Activated T-helper 2 cell treated with anti-CD3 and anti-CD28 coated beads, Interferon-gamma antibody, Interleukin-2, Interleukin-4, amounts not matched to agents 10 μg/mL and 5 μg/mL and 100 μg/mL, durations not matched to agents 14 hours and 24 hours and 36 hours (primary cell): ENCODE measurements at regions not wholly inside any gene's neighbourhood (a gene's known extent, or its start where the extent isn't known, plus 50 kb on each side); places are given as distances from the start of the nearest gene placed in this dataset.
"Not testable (repeated sequence)": the region's sequence is repeated elsewhere in the genome, so short reads cannot be mapped to it uniquely, and the experiment has no call there.

Experiments used
- DNase-seq: peaks from one replicate; pipeline ENCODE4 v3.0.0; 2021; ENCODE audit warnings: low spot score
- H3K27ac Mint-ChIP-seq: one replicate; pipeline ENCODE4 v1.8.0; 2021; ENCODE audit warnings: mixed read lengths
- H3K27me3 Mint-ChIP-seq: one replicate; pipeline ENCODE4 v1.8.0; 2021; ENCODE audit warnings: low read depth, mixed read lengths
- H3K36me3 Mint-ChIP-seq: one replicate; pipeline ENCODE4 v1.8.0; 2021; ENCODE audit warnings: low read depth, mixed read lengths
- H3K4me1 Mint-ChIP-seq: one replicate; pipeline ENCODE4 v1.8.0; 2021; ENCODE audit warnings: low read depth, mixed read lengths
- H3K4me3 Mint-ChIP-seq: one replicate; pipeline ENCODE4 v1.8.0; 2021; ENCODE audit warnings: low read depth, mild to moderate bottlenecking, moderate library complexity, mixed read lengths
- H3K9me3 Mint-ChIP-seq: one replicate; pipeline ENCODE4 v1.8.0; 2021; ENCODE audit warnings: mixed read lengths
- intact Hi-C: fragments of 100-400 bp; cut with micrococcal nuclease; formaldehyde crosslinking; loops from one replicate; pipeline ENCODE4 v1.15.1; 2023

- Mint-ChIP-seq H3K36me3 (no peaks in the 10 kb centered on the region), H3K4me3 (no peak overlapping the region), H3K4me1 (no peaks in the 10 kb centered on the region), H3K9me3 (peaks cover 27% of the 10 kb centered on the region), H3K27ac (no peak overlapping the region), H3K27me3 (no peaks in the 10 kb centered on the region)
- DNase-seq = no peak
- intact Hi-C loops = no loop called here
These were observed 345.9 kb upstream of the SPHKAP start for GRCh38 chr2:228527197-228527881.

- intact Hi-C loops = no loop called here
- no peaks in the 10 kb centered on the region for H3K36me3 Mint-ChIP-seq
- H3K27me3 Mint-ChIP-seq = no peaks in the 10 kb centered on the region
- no peak for DNase-seq
- H3K4me3 Mint-ChIP-seq = no peak overlapping the region
- no peaks in the 10 kb centered on the region for H3K4me1 Mint-ChIP-seq
- H3K9me3 Mint-ChIP-seq = peaks cover 32% of the 10 kb centered on the region
- H3K27ac Mint-ChIP-seq = no peak overlapping the region
These were observed 345.2 kb upstream of the SPHKAP start for GRCh38 chr2:228526687-228527086.

DNA sequence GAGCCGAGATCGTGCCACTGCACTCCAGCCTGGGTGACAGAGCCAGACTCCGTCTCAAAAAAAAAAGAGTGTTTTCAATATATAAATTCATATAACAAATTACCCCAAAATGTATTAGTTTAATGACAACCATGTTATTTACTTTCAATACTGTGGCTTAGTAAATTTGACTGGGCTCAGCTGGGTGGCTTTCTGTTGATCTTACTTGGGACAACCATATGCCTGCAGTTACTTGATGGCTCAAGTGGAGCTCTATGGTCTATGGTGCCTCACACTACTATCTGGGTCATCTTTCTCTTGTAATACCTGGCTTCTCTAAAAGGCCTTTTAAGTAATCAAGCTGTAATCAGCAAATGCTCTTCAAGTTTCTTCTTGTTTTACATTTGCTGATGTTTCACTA, 341.5 kb upstream of the SPHKAP start:
- no peaks in the 10 kb centered on the region for H3K27me3 Mint-ChIP-seq
- H3K27ac Mint-ChIP-seq = no peak overlapping the region
- no peak overlapping the region for H3K4me3 Mint-ChIP-seq
- no peak for DNase-seq
- peaks cover 28% of the 10 kb centered on the region for H3K9me3 Mint-ChIP-seq
- H3K4me1 Mint-ChIP-seq = no peaks in the 10 kb centered on the region
- intact Hi-C loops = no loop called here
- no peaks in the 10 kb centered on the region for H3K36me3 Mint-ChIP-seq

DNA sequence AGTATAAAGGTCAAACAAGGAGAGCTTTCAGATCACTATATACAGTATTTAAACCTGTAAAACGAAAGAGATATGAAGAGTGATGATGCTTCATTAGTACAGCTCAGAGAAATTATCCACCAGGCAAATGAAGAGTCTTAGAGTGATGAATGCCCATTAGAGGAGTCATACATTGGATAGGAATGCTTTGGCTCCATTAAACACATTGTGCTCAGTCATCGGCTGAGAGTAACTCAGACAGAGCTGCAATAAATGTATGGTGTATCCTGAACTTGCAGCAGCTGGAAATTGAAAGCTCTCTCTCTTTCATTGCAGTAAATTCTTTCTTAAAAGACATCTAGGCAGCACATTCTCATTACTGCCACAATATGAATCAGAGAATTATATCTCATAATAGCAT, 340.8 kb upstream of the SPHKAP start:
- no peaks in the 10 kb centered on the region for H3K4me1 Mint-ChIP-seq
- no peak overlapping the region for H3K4me3 Mint-ChIP-seq
- no peaks in the 10 kb centered on the region for H3K27me3 Mint-ChIP-seq
- no peak overlapping the region for H3K27ac Mint-ChIP-seq
- no peaks in the 10 kb centered on the region for H3K36me3 Mint-ChIP-seq
- intact Hi-C loops = no loop called here
- no peak for DNase-seq
- H3K9me3 Mint-ChIP-seq = peaks cover 31% of the 10 kb centered on the region

GRCh38 chr2:228519561-228519960, 338.1 kb upstream of the SPHKAP start:
- DNase-seq = no peak
- peaks cover 25% of the 10 kb centered on the region for H3K9me3 Mint-ChIP-seq
- H3K27ac Mint-ChIP-seq = no peak overlapping the region
- H3K27me3 Mint-ChIP-seq = no peaks in the 10 kb centered on the region
- intact Hi-C loops = no loop called here
- H3K36me3 Mint-ChIP-seq = no peaks in the 10 kb centered on the region
- no peak overlapping the region for H3K4me3 Mint-ChIP-seq
- H3K4me1 Mint-ChIP-seq = no peaks in the 10 kb centered on the region

DNA sequence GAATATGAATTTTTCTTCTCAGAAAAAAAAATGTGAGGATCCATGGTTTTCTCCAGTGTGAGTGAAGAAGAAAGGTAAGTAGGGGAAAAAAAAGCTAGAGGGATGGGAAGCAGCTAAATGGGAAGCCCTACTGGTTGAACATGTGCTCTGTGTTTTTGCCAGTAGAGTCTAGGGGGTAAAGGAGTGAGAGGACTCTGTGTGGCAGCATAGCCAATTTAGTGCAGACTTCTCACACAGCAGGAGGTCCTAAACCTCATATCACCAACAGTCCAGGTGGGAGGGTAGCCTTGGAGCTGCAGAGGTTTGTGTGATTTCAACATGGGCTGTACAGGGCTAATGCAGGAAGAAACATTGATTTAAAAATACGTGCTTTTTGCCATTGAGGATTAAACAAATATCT, 334.5 kb upstream of the SPHKAP start:
- Mint-ChIP-seq H3K4me1 (no peaks in the 10 kb centered on the region), H3K4me3 (no peak overlapping the region), H3K9me3 (peaks cover 15% of the 10 kb centered on the region), H3K27ac (no peak overlapping the region), H3K27me3 (no peaks in the 10 kb centered on the region), H3K36me3 (no peaks in the 10 kb centered on the region)
- intact Hi-C loops = no loop called here
- no peak for DNase-seq

DNA sequence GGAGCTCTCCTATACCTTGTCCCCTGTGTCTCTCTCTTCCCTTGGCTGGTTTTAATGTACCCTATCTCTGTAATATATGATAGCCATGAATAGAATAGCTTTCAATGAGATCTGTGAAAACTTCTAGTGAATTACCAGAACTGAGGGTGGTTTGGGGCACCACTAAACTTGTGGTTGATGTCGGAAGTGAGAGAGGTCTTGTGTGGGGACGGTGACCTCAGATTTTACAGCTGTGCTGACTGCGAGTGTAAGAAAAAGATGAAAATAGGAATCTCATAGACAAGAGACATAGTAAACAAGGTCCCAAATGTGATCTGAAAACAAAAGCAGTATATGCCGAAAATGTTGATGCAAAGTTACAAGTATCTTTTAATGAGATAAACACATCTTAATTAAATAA, 332.0 kb upstream of the SPHKAP start:
- H3K4me1 Mint-ChIP-seq, H3K27ac Mint-ChIP-seq, DNase-seq, intact Hi-C loops, H3K27me3 Mint-ChIP-seq, H3K36me3 Mint-ChIP-seq, H3K4me3 Mint-ChIP-seq: not testable (repeated sequence)
- peaks cover 12% of the 10 kb centered on the region for H3K9me3 Mint-ChIP-seq

DNA sequence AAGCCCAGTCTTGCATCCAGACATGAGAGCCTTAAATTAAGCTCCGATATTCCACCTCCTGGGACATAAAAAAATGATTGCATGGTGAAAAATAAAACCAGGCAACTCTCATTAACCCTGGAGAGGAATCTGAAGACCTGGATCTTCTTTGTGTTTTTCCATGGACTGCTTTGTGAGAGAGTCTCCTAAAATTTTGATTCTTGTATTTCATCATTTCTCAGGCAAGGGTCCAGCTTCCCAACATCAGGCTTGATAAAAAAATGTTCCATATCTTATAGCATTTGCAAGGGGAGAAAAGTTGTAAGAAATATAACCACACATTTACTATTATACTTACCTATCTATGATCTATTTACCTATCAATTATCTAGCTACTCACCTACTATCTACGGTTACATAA, 327.5 kb upstream of the SPHKAP start:
- no peak for DNase-seq
- H3K4me3 Mint-ChIP-seq = no peak overlapping the region
- intact Hi-C loops = no loop called here
- no peaks in the 10 kb centered on the region for H3K4me1 Mint-ChIP-seq
- no peaks in the 10 kb centered on the region for H3K27me3 Mint-ChIP-seq
- H3K36me3 Mint-ChIP-seq = no peaks in the 10 kb centered on the region
- H3K27ac Mint-ChIP-seq = no peak overlapping the region
- H3K9me3 Mint-ChIP-seq = peaks cover 14% of the 10 kb centered on the region

GRCh38 chr2:228507870-228508269, 326.4 kb upstream of the SPHKAP start:
- H3K9me3 Mint-ChIP-seq = peaks cover 14% of the 10 kb centered on the region
- H3K27ac Mint-ChIP-seq = no peak overlapping the region
- no peak overlapping the region for H3K4me3 Mint-ChIP-seq
- intact Hi-C loops = no loop called here
- DNase-seq = no peak
- no peaks in the 10 kb centered on the region for H3K4me1 Mint-ChIP-seq
- H3K36me3 Mint-ChIP-seq = no peaks in the 10 kb centered on the region
- H3K27me3 Mint-ChIP-seq = no peaks in the 10 kb centered on the region

- Mint-ChIP-seq H3K9me3 (peaks cover 14% of the 10 kb centered on the region), H3K4me3 (no peak overlapping the region), H3K36me3 (no peaks in the 10 kb centered on the region), H3K4me1 (no peaks in the 10 kb centered on the region), H3K27ac (no peak overlapping the region), H3K27me3 (no peaks in the 10 kb centered on the region)
- intact Hi-C loops = no loop called here
- no peak for DNase-seq
These were observed 325.8 kb upstream of the SPHKAP start for GRCh38 chr2:228507231-228507824.

DNA sequence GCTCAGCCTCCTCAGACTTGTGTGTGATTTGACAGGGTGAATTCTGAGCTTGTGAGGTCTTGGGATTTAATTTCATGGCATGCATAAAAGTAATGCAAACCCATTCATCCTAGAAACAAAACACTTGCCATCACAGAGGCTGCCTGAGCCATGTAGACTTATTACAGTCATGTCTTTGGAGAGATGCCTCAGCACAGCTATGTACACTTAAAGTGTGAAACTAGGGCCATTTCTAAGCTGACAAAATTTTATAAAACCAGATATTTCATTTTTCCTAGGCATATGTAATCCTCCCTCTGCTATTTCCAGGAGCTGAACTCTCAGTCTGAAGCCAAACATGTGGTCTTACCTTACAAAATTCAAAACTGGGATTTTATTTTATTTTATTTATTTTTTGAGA, 322.2 kb upstream of the SPHKAP start:
- intact Hi-C loops = no loop called here
- Mint-ChIP-seq H3K27ac (no peak overlapping the region), H3K9me3 (peaks cover 21% of the 10 kb centered on the region), H3K4me3 (no peak overlapping the region), H3K4me1 (no peaks in the 10 kb centered on the region), H3K27me3 (no peaks in the 10 kb centered on the region), H3K36me3 (no peaks in the 10 kb centered on the region)
- no peak for DNase-seq

DNA sequence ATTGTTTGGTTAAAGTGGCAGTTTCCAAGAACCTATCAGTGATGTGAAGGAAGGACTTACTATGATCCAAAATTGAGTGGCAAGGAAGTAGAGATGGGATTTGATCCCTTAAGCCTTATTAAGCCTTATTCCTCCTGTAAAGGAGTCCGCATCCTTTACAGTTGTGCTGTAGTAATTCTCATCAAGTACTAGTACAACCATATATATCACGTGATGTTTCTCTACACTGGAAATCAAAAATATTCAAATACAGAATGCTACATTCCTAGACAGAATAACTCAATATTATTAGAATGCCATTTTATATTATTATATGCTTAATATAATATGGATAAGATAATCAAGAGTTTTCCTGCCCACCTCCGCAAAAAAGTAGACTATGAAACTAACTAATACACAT, 312.4 kb upstream of the SPHKAP start:
- peaks cover 32% of the 10 kb centered on the region for H3K9me3 Mint-ChIP-seq
- no peak for DNase-seq
- H3K36me3 Mint-ChIP-seq = no peaks in the 10 kb centered on the region
- H3K27ac Mint-ChIP-seq = no peak overlapping the region
- H3K4me3 Mint-ChIP-seq = no peak overlapping the region
- no peaks in the 10 kb centered on the region for H3K27me3 Mint-ChIP-seq
- H3K4me1 Mint-ChIP-seq = no peaks in the 10 kb centered on the region
- intact Hi-C loops = no loop called here

- Mint-ChIP-seq H3K4me1 (no peaks in the 10 kb centered on the region), H3K36me3 (no peaks in the 10 kb centered on the region), H3K4me3 (no peak overlapping the region), H3K27me3 (no peaks in the 10 kb centered on the region), H3K9me3 (peaks cover 12% of the 10 kb centered on the region), H3K27ac (no peak overlapping the region)
- no peak for DNase-seq
- intact Hi-C loops = no loop called here
These were observed 297.5 kb upstream of the SPHKAP start for GRCh38 chr2:228479014-228479413.

DNA sequence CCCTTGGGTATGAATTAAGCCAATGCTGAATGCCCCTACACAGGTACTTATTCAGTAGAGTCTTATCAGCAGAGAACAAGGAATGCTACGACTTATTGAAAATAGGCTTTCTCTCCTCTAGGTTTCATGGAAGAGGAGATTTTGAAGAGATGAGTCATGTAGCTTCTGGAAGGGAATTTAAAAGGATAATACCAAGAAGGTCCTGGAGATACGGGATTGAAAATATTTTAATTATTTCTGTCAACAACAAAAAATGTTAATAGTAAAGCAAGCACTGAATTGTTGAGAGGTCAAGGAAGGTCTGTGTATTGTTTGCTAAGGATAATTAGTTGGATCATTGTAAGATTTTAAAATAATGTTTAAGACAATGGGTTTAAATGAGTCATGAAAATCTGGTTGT, 293.0 kb upstream of the SPHKAP start:
- Mint-ChIP-seq H3K27me3 (no peaks in the 10 kb centered on the region), H3K36me3 (no peaks in the 10 kb centered on the region), H3K9me3 (peaks cover 25% of the 10 kb centered on the region), H3K27ac (no peak overlapping the region), H3K4me1 (no peaks in the 10 kb centered on the region), H3K4me3 (no peak overlapping the region)
- no peak for DNase-seq
- intact Hi-C loops = no loop called here
